ENCODE measurements at regions not wholly inside any gene's neighbourhood (a gene's known extent, or its start where the extent isn't known, plus 50 kb on each side); places are given as distances from the start of the nearest gene placed in this dataset.

DNA sequence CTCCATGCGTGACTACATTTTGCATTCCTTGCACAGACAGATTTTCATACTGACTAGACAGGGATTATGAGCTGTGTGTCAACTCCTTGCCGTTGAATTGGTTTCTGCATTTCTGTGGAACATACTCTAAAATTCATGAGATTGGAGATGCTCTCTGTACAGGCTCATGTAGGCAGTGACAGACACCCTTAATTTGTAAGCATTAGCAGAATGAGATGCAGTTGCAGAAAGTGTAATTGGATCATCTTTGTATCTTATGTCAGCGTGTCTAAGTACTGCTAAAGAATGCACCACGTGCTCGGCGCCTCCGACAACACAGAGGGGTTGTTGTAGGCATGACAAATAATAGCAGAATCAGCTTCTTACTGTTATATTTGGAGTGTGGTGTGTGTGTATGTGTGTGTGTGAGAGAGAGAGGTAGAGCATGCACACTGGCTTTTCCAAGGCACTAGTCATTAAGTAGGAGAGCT is 212.4 kb downstream of the CMPK2 start:
- Histone ChIP-seq H3K9ac (ENCODE audit: low read length) (no peak overlapping the region), H3K79me2 (ENCODE audit: control insufficient read depth, insufficient read depth, low read length) (no peaks in the 10 kb centered on the region), H3K4me2 (replicated peaks; ENCODE audit: low read depth, low read length, poor library complexity, severe bottlenecking) (no peak overlapping the region), H3K27me3 (replicated peaks in 1 of 4; ENCODE audit: control extremely low read depth in 1 of 4, control insufficient read depth in 3 of 4, insufficient read depth in 4 of 4, low read length in 3 of 4) (no peaks in the 10 kb centered on the region), H3K9me3 (ENCODE audit: control extremely low read depth in 1 of 3, control insufficient read depth in 2 of 3, insufficient read depth in 1 of 3, low read length in 2 of 3) (no peaks in the 10 kb centered on the region), H3K27ac (ENCODE audit: low read length in 2 of 2) (no peak overlapping the region), H3K4me1 (ENCODE audit: control insufficient read depth in 2 of 2, insufficient read depth in 2 of 2, low read length in 2 of 2) (no peaks in the 10 kb centered on the region), H3K4me3 (ENCODE audit: control extremely low read depth in 1 of 5, extremely low read depth in 1 of 5, insufficient read depth in 1 of 5, low read depth in 2 of 5, low read length in 4 of 5) (no peak overlapping the region), H4K20me1 (ENCODE audit: control insufficient read depth, insufficient read depth, low read length, poor library complexity, severe bottlenecking) (no peaks in the 10 kb centered on the region), H2AFZ (ENCODE audit: insufficient read depth, low read depth, low read length, poor library complexity, severe bottlenecking) (no peak overlapping the region), H3K36me3 (replicated peaks in 1 of 2; ENCODE audit: control extremely low read depth in 1 of 2, control insufficient read depth in 1 of 2, extremely low read depth in 1 of 2, insufficient read depth in 2 of 2, low read length in 1 of 2) (no peaks in the 10 kb centered on the region)
- intact Hi-C loops (cut with micrococcal nuclease) = no loop called here
- ATAC-seq (ENCODE audit: low read depth) (no peak), DNase-seq (no peak)
- H3K9me3 Mint-ChIP-seq (ENCODE audit: insufficient read depth) = peaks cover 2% of the 10 kb centered on the region
- no peak for TF ChIP-seq EZH2 (IDR thresholded peaks at IDR 0.05; ENCODE audit: borderline replicate concordance, insufficient read depth, low read depth, low read length, poor library complexity, severe bottlenecking)
- TF ChIP-seq, protein P1, sequence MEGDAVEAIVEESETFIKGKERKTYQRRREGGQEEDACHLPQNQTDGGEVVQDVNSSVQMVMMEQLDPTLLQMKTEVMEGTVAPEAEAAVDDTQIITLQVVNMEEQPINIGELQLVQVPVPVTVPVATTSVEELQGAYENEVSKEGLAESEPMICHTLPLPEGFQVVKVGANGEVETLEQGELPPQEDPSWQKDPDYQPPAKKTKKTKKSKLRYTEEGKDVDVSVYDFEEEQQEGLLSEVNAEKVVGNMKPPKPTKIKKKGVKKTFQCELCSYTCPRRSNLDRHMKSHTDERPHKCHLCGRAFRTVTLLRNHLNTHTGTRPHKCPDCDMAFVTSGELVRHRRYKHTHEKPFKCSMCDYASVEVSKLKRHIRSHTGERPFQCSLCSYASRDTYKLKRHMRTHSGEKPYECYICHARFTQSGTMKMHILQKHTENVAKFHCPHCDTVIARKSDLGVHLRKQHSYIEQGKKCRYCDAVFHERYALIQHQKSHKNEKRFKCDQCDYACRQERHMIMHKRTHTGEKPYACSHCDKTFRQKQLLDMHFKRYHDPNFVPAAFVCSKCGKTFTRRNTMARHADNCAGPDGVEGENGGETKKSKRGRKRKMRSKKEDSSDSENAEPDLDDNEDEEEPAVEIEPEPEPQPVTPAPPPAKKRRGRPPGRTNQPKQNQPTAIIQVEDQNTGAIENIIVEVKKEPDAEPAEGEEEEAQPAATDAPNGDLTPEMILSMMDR (IDR thresholded peaks at IDR 0.05) = no peak
- 98% methylated on average over 6 of the region's 7 CpGs for WGBS (ENCODE audit: insufficient coverage)
- H3K27ac Mint-ChIP-seq = no peak overlapping the region
- no peak overlapping the region for H3K4me3 Mint-ChIP-seq
- H3K4me1 Mint-ChIP-seq = no peaks in the 10 kb centered on the region
- POLR2A ChIA-PET = no interaction called here
- no peaks in the 10 kb centered on the region for H3K27me3 Mint-ChIP-seq
- CTCF ChIA-PET = no interaction called here

DNA sequence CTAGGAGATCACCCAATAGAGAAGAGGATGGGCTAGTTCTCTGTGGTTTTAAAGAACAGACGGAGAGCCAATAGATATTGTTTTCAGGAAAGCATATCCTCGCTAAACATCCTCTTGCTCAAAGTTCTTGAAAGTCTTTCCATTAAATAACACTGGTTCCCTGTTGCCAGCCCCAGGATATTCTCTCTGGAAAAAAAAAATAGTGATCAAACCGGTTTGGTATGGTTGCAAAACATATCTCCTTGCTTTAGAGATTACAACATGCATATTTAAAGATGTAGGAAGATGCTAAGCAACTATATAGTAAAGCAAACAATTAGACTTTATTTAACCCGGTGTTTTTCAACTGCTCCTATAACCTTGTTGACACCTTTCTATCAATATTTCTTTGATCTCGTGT is 211.4 kb downstream of the CMPK2 start:
- Mint-ChIP-seq H3K27ac (no peak overlapping the region), H3K4me3 (no peak overlapping the region), H3K9me3 (ENCODE audit: insufficient read depth) (peaks cover 2% of the 10 kb centered on the region), H3K4me1 (no peaks in the 10 kb centered on the region), H3K27me3 (no peaks in the 10 kb centered on the region)
- Histone ChIP-seq H3K27ac (ENCODE audit: low read length in 2 of 2) (no peak overlapping the region), H3K9me3 (ENCODE audit: control extremely low read depth in 1 of 3, control insufficient read depth in 2 of 3, insufficient read depth in 1 of 3, low read length in 2 of 3) (no peaks in the 10 kb centered on the region), H3K36me3 (replicated peaks in 1 of 2; ENCODE audit: control extremely low read depth in 1 of 2, control insufficient read depth in 1 of 2, extremely low read depth in 1 of 2, insufficient read depth in 2 of 2, low read length in 1 of 2) (no peaks in the 10 kb centered on the region), H3K79me2 (ENCODE audit: control insufficient read depth, insufficient read depth, low read length) (no peaks in the 10 kb centered on the region), H3K27me3 (replicated peaks in 1 of 4; ENCODE audit: control extremely low read depth in 1 of 4, control insufficient read depth in 3 of 4, insufficient read depth in 4 of 4, low read length in 3 of 4) (no peaks in the 10 kb centered on the region), H4K20me1 (ENCODE audit: control insufficient read depth, insufficient read depth, low read length, poor library complexity, severe bottlenecking) (no peaks in the 10 kb centered on the region), H3K4me3 (ENCODE audit: control extremely low read depth in 1 of 5, extremely low read depth in 1 of 5, insufficient read depth in 1 of 5, low read depth in 2 of 5, low read length in 4 of 5) (no peak overlapping the region), H3K4me2 (replicated peaks; ENCODE audit: low read depth, low read length, poor library complexity, severe bottlenecking) (no peak overlapping the region), H3K4me1 (ENCODE audit: control insufficient read depth in 2 of 2, insufficient read depth in 2 of 2, low read length in 2 of 2) (no peaks in the 10 kb centered on the region), H2AFZ (ENCODE audit: insufficient read depth, low read depth, low read length, poor library complexity, severe bottlenecking) (no peak overlapping the region), H3K9ac (ENCODE audit: low read length) (no peak overlapping the region)
- intact Hi-C loops (cut with micrococcal nuclease) = no loop called here
- TF ChIP-seq, protein P1 (IDR thresholded peaks at IDR 0.05) = no peak
- no peak for TF ChIP-seq EZH2 (IDR thresholded peaks at IDR 0.05; ENCODE audit: borderline replicate concordance, insufficient read depth, low read depth, low read length, poor library complexity, severe bottlenecking)
- ATAC-seq (ENCODE audit: low read depth) = no peak
- POLR2A ChIA-PET = no interaction called here
- CTCF ChIA-PET = no interaction called here
- DNase-seq = no peak
- WGBS (ENCODE audit: insufficient coverage) = no CpG with 5 or more reads among the region's 5 CpGs

Data from B cell (primary cell).